Colonic mucosa (tissue), 4 donors: ENCODE measurements at regions not wholly inside any gene's neighbourhood (a gene's known extent, or its start where the extent isn't known, plus 50 kb on each side); places are given as distances from the start of the nearest gene placed in this dataset.

Experiments
- DNase-seq: peaks from one replicate; pipeline ENCODE4 v3.0.0-alpha.2; 2020
- H3K27ac ChIP-seq: fragments of 200-600 bp; one replicate; pipeline ENCODE4 v1.8.0; 2021
- H3K27me3 ChIP-seq: fragments of 200-600 bp; one replicate; pipeline ENCODE4 v1.8.0; 2021
- H3K36me3 ChIP-seq: fragments of 200-600 bp; one replicate; pipeline ENCODE4 v1.8.0; 2021
- H3K4me1 ChIP-seq: fragments of 200-600 bp; one replicate; pipeline ENCODE4 v1.8.0; 2021; ENCODE audit warnings: mild to moderate bottlenecking
- H3K4me3 ChIP-seq: fragments of 200-600 bp; one replicate; pipeline ENCODE4 v1.8.0; 2021
- H3K9ac ChIP-seq, 2 donors: one replicate each; pipeline ENCODE4 v1.7.0; 2013; ENCODE audit warnings: control low read depth in 2 of 2, low read depth in 2 of 2, low read length in 2 of 2
- H3K9me3 ChIP-seq: fragments of 200-600 bp; one replicate; pipeline ENCODE4 v1.8.0; 2021
- intact Hi-C: fragments of 100-400 bp; cut with DNase I; formaldehyde crosslinking; loops from one replicate; pipeline ENCODE4 v1.14.1; 2022
- TF ChIP-seq, protein P1 (sequence below): fragments of 200-600 bp; IDR thresholded peaks from one replicate; pipeline ENCODE4 v1.8.0; 2022; ENCODE audit warnings: antibody characterized with exemption, mild to moderate bottlenecking
- donor health status: healthy.
- donor health status: DM: no; HTN: no; CAD: no.
- donor health status: DM: no; HTN: no; CAD: no.

DNA sequence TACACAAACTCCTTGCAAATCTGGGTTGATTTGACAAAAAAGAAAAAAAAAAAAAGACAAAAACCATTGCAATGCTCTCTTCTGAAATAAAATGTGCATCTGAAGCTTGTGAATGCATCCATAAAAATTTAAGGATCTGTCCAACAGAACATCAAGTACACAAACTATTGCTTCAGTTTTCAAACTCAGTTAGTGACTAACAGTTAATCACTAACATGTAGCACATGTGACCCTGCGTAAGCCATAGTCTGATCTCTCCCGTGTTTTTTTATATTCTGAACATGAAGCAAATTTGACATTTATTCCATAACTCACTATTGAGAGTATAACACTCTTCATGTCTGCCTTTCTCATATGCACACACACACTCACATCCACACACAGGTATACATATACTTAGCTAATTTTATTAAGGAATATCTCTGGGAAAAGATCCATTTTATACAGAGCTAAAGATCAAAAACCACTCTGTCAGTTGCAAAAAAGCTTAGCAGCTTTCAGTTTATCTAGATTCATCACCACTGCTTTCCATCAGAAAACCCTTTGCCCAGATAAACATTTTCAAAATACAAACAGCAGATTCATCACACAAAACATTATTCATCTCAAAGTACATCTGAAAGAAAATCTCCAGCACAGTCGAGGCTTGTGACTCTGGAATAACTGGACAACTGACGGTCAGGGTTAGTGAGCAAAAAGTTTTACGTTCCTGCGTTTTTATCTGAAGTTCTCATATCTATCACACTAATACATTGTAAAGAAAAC, 1000.4 kb upstream of the ACVR2A start:
- no peaks in the 10 kb centered on the region for H3K36me3 ChIP-seq
- intact Hi-C loops, result no loop called here
- H3K9ac ChIP-seq, result no peak overlapping the region
- TF ChIP-seq, protein P1, sequence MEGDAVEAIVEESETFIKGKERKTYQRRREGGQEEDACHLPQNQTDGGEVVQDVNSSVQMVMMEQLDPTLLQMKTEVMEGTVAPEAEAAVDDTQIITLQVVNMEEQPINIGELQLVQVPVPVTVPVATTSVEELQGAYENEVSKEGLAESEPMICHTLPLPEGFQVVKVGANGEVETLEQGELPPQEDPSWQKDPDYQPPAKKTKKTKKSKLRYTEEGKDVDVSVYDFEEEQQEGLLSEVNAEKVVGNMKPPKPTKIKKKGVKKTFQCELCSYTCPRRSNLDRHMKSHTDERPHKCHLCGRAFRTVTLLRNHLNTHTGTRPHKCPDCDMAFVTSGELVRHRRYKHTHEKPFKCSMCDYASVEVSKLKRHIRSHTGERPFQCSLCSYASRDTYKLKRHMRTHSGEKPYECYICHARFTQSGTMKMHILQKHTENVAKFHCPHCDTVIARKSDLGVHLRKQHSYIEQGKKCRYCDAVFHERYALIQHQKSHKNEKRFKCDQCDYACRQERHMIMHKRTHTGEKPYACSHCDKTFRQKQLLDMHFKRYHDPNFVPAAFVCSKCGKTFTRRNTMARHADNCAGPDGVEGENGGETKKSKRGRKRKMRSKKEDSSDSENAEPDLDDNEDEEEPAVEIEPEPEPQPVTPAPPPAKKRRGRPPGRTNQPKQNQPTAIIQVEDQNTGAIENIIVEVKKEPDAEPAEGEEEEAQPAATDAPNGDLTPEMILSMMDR, result no peak
- no peaks in the 10 kb centered on the region for H3K27me3 ChIP-seq
- no peaks in the 10 kb centered on the region for H3K9me3 ChIP-seq
- DNase-seq, result no peak
- H3K27ac ChIP-seq, result no peak overlapping the region
- no peak overlapping the region for H3K4me3 ChIP-seq
- H3K4me1 ChIP-seq, result no peaks in the 10 kb centered on the region

DNA sequence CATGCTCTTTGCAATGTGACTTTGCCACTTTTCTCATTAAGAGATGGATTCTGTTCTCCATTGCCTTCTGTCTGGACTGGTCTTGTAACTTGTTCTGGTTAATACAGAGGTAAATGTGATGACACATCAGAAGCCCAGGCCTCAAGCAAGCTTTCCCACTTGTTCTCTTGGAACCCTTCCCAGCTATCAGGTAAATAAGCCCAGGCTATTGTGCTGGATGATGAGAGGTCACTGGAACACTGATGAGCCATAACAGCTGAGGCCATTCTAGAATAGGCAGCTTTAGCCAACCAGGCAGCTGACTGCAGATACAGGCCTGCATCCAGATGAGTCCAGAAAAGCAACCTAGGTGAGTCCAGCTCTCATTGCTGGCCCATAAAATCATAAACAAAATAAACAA, 1007.0 kb upstream of the ACVR2A start:
- intact Hi-C loops, result no loop called here
- Histone ChIP-seq H3K27ac (no peak overlapping the region), H3K27me3 (no peaks in the 10 kb centered on the region), H3K4me3 (no peak overlapping the region), H3K4me1 (no peaks in the 10 kb centered on the region), H3K36me3 (no peaks in the 10 kb centered on the region), H3K9ac (no peak overlapping the region), H3K9me3 (no peaks in the 10 kb centered on the region)
- no peak for DNase-seq
- TF ChIP-seq, protein P1, result no peak

DNA sequence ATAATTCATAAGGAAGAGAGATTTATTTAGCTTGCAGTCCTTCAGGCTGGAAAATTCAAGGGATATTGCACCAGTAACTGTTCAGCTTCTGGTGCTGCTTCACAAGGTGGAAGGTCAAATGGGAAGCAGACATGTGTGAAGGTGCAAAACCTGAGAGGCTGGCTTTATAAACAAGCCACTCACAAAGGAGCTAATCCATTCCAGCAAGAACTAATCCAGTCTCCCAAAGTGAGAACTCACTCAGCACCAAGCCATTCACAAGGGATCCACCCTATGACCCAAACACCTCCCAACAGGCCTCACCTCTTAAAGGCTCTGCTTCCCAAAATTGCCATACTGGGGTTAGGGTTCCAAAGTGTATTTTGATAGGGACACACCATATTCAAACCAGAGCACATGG, 1018.4 kb upstream of the ACVR2A start:
- no peak overlapping the region for H3K27ac ChIP-seq
- no peaks in the 10 kb centered on the region for H3K4me1 ChIP-seq
- H3K27me3 ChIP-seq, result no peaks in the 10 kb centered on the region
- TF ChIP-seq, protein P1, result no peak
- intact Hi-C loops, result no loop called here
- no peak for DNase-seq
- no peak overlapping the region for H3K4me3 ChIP-seq
- no peaks in the 10 kb centered on the region for H3K36me3 ChIP-seq
- H3K9ac ChIP-seq, result no peak overlapping the region
- no peaks in the 10 kb centered on the region for H3K9me3 ChIP-seq

DNA sequence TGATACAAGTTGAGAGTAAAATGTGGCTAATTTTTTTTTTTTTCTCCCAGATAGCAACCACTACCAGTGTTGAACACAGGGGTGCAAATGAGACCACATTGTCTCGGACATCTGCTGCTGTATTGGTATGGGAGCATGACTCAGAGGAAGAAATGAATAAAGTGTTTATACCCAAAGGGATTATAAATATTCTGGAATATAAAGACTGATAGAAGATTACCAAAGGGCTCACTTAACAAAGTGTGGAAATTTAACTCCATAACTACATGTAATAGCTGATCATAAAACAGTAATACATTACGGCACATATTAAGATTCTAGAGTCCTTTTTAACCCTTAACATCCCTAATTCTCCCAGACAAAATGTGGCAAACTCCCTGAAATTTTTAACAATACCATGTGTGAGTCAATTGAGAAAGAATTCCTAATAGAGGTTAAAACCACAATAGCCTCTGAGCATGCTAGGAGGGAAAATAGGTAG, 1023.0 kb upstream of the ACVR2A start:
- Histone ChIP-seq H3K9me3 (no peaks in the 10 kb centered on the region), H3K36me3 (no peaks in the 10 kb centered on the region), H3K9ac (no peak overlapping the region), H3K27me3 (no peaks in the 10 kb centered on the region), H3K4me1 (no peaks in the 10 kb centered on the region), H3K4me3 (no peak overlapping the region), H3K27ac (no peak overlapping the region)
- intact Hi-C loops, result no loop called here
- TF ChIP-seq, protein P1, result no peak
- no peak for DNase-seq

DNA sequence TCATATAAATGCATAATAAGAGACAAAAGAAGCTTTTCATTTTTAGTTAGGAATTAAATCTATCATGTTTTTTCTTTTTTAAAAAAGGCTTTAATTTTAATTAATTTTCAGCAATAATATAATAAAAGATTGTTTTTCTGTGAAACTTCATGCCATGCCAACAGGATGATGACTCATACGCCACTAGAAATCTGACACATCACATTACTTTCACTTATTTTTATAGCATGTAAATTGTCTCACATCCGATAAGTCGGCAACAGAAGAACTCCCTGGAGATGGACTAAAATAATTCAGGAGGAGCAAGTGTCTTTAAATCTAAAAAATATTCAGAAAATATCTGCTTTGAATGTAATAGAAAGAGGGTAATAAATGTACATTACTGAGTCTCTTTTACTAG, 1024.2 kb upstream of the ACVR2A start:
- Histone ChIP-seq H3K27ac (no peak overlapping the region), H3K4me3 (no peak overlapping the region), H3K4me1 (no peaks in the 10 kb centered on the region), H3K9ac (no peak overlapping the region), H3K36me3 (no peaks in the 10 kb centered on the region), H3K9me3 (no peaks in the 10 kb centered on the region), H3K27me3 (no peaks in the 10 kb centered on the region)
- DNase-seq, result no peak
- TF ChIP-seq, protein P1, result no peak
- intact Hi-C loops, result no loop called here
